GM23338 (cell line): ENCODE measurements at regions not wholly inside any gene's neighbourhood (a gene's known extent, or its start where the extent isn't known, plus 50 kb on each side); places are given as distances from the start of the nearest gene placed in this dataset.

Experiments
- ATAC-seq: fragments of 200-7000 bp; cut with Tn5 transposase; 3 replicates; pipeline ENCODE4 v1.9.1; 2020
- DNase-seq: peaks from one replicate; pipeline ENCODE4 v3.0.0-alpha.2; 2015; ENCODE audit warnings: low spot score
- H2AFZ ChIP-seq: fragments of 200-600 bp; sonication (generic); 2 replicates; pipeline ENCODE4 v1.8.0; 2016; ENCODE audit warnings: antibody characterized with exemption, mild to moderate bottlenecking, moderate library complexity
- H3F3A ChIP-seq: fragments of 200-600 bp; sonication (generic); replicated peaks from 2 replicates; pipeline ENCODE4 v1.8.0; 2017; ENCODE audit warnings: antibody characterized with exemption, mixed run types, low read depth
- H3K27ac ChIP-seq: fragments of 200-600 bp; sonication (generic); 2 replicates; pipeline ENCODE4 v1.6.1; 2016; ENCODE audit warnings: low read depth
- H3K27me3 ChIP-seq: fragments of 200-600 bp; sonication (generic); 2 replicates; pipeline ENCODE4 v1.8.0; 2016; ENCODE audit warnings: mild to moderate bottlenecking, mixed run types, moderate library complexity; ENCODE audit not compliant: insufficient read depth
- H3K36me3 ChIP-seq: fragments of 200-600 bp; sonication (generic); 2 replicates; pipeline ENCODE4 v1.8.0; 2016; ENCODE audit warnings: mild to moderate bottlenecking; ENCODE audit not compliant: insufficient read depth
- H3K4me1 ChIP-seq: fragments of 200-600 bp; sonication (generic); 2 replicates; pipeline ENCODE4 v1.8.0; 2016; ENCODE audit warnings: mild to moderate bottlenecking, moderate library complexity; ENCODE audit not compliant: insufficient read depth
- H3K4me2 ChIP-seq: fragments of 200-600 bp; sonication (generic); 2 replicates; pipeline ENCODE4 v1.7.1; 2017; ENCODE audit warnings: mixed run types
- H3K4me3 ChIP-seq: fragments of 200-600 bp; sonication (generic); 2 replicates; pipeline ENCODE4 v1.6.1; 2016; ENCODE audit warnings: mixed run types
- H3K79me2 ChIP-seq: fragments of 200-600 bp; sonication (generic); replicated peaks from 2 replicates; pipeline ENCODE4 v1.8.0; 2017; ENCODE audit warnings: mild to moderate bottlenecking; ENCODE audit not compliant: insufficient read depth
- H3K9me2 ChIP-seq: fragments of 200-600 bp; sonication (generic); 2 replicates; pipeline ENCODE4 v1.8.0; 2017; ENCODE audit not compliant: insufficient read depth
- H4K20me1 ChIP-seq: fragments of 200-600 bp; sonication (generic); replicated peaks from 2 replicates; pipeline ENCODE4 v1.8.0; 2017; ENCODE audit warnings: mild to moderate bottlenecking; ENCODE audit not compliant: insufficient read depth
- H3K27ac Mint-ChIP-seq: 2 replicates; pipeline ENCODE4 v1.8.0; 2020; ENCODE audit warnings: inconsistent platforms, mild to moderate bottlenecking, moderate library complexity, mixed read lengths
- H3K27me3 Mint-ChIP-seq: 3 replicates; pipeline ENCODE4 v1.8.0; 2022; ENCODE audit warnings: low read depth, mild to moderate bottlenecking, moderate library complexity, mixed read lengths, inconsistent platforms; ENCODE audit not compliant: insufficient read depth, poor library complexity
- H3K36me3 Mint-ChIP-seq: 3 replicates; pipeline ENCODE4 v1.8.0; 2021; ENCODE audit warnings: low read depth, mild to moderate bottlenecking, inconsistent platforms, moderate library complexity, mixed read lengths
- H3K4me1 Mint-ChIP-seq: 3 replicates; pipeline ENCODE4 v1.8.0; 2020; ENCODE audit warnings: mild to moderate bottlenecking, inconsistent platforms, mixed read lengths
- H3K4me3 Mint-ChIP-seq: 3 replicates; pipeline ENCODE4 v1.8.0; 2021; ENCODE audit warnings: moderate library complexity, mild to moderate bottlenecking, inconsistent platforms, mixed read lengths
- H3K9me3 Mint-ChIP-seq: 3 replicates; pipeline ENCODE4 v1.8.0; 2020; ENCODE audit warnings: moderate library complexity, mild to moderate bottlenecking, inconsistent platforms, mixed read lengths
- CREB1 ChIP-seq: fragments of 250-450 bp; sonication (Bioruptor Pico); IDR thresholded peaks from 2 replicates; pipeline ENCODE4 v1.5.0; 2020; ENCODE audit warnings: low read depth, mild to moderate bottlenecking, moderate library complexity
- ETS1 ChIP-seq: IDR thresholded peaks from 2 replicates; pipeline ENCODE4 v1.6.1; 2016; ENCODE audit warnings: antibody characterized with exemption
- POLR2AphosphoS5 ChIP-seq: IDR thresholded peaks from 2 replicates; pipeline ENCODE4 v1.6.1; 2016; ENCODE audit warnings: antibody characterized with exemption, low read depth
- STAT1 ChIP-seq: IDR thresholded peaks from one replicate; pipeline ENCODE4 v1.6.1; 2016; ENCODE audit warnings: antibody characterized with exemption; ENCODE audit not compliant: unreplicated experiment
- ZNF114 ChIP-seq: fragments of 250-450 bp; sonication (Bioruptor Pico); IDR thresholded peaks from 2 replicates; pipeline ENCODE4 v1.5.0; 2020; ENCODE audit warnings: mild to moderate bottlenecking, moderate library complexity
- TF ChIP-seq, protein P1 (sequence below): fragments of 250-450 bp; sonication (Bioruptor Pico); IDR thresholded peaks from 2 replicates; pipeline ENCODE4 v1.5.0; 2020; ENCODE audit warnings: mild to moderate bottlenecking, moderate library complexity
- TF ChIP-seq, protein P2 (sequence below): IDR thresholded peaks from one replicate; pipeline ENCODE4 v1.6.1; 2018; ENCODE audit warnings: antibody characterized with exemption; ENCODE audit not compliant: unreplicated experiment

- TF ChIP-seq, protein P1, sequence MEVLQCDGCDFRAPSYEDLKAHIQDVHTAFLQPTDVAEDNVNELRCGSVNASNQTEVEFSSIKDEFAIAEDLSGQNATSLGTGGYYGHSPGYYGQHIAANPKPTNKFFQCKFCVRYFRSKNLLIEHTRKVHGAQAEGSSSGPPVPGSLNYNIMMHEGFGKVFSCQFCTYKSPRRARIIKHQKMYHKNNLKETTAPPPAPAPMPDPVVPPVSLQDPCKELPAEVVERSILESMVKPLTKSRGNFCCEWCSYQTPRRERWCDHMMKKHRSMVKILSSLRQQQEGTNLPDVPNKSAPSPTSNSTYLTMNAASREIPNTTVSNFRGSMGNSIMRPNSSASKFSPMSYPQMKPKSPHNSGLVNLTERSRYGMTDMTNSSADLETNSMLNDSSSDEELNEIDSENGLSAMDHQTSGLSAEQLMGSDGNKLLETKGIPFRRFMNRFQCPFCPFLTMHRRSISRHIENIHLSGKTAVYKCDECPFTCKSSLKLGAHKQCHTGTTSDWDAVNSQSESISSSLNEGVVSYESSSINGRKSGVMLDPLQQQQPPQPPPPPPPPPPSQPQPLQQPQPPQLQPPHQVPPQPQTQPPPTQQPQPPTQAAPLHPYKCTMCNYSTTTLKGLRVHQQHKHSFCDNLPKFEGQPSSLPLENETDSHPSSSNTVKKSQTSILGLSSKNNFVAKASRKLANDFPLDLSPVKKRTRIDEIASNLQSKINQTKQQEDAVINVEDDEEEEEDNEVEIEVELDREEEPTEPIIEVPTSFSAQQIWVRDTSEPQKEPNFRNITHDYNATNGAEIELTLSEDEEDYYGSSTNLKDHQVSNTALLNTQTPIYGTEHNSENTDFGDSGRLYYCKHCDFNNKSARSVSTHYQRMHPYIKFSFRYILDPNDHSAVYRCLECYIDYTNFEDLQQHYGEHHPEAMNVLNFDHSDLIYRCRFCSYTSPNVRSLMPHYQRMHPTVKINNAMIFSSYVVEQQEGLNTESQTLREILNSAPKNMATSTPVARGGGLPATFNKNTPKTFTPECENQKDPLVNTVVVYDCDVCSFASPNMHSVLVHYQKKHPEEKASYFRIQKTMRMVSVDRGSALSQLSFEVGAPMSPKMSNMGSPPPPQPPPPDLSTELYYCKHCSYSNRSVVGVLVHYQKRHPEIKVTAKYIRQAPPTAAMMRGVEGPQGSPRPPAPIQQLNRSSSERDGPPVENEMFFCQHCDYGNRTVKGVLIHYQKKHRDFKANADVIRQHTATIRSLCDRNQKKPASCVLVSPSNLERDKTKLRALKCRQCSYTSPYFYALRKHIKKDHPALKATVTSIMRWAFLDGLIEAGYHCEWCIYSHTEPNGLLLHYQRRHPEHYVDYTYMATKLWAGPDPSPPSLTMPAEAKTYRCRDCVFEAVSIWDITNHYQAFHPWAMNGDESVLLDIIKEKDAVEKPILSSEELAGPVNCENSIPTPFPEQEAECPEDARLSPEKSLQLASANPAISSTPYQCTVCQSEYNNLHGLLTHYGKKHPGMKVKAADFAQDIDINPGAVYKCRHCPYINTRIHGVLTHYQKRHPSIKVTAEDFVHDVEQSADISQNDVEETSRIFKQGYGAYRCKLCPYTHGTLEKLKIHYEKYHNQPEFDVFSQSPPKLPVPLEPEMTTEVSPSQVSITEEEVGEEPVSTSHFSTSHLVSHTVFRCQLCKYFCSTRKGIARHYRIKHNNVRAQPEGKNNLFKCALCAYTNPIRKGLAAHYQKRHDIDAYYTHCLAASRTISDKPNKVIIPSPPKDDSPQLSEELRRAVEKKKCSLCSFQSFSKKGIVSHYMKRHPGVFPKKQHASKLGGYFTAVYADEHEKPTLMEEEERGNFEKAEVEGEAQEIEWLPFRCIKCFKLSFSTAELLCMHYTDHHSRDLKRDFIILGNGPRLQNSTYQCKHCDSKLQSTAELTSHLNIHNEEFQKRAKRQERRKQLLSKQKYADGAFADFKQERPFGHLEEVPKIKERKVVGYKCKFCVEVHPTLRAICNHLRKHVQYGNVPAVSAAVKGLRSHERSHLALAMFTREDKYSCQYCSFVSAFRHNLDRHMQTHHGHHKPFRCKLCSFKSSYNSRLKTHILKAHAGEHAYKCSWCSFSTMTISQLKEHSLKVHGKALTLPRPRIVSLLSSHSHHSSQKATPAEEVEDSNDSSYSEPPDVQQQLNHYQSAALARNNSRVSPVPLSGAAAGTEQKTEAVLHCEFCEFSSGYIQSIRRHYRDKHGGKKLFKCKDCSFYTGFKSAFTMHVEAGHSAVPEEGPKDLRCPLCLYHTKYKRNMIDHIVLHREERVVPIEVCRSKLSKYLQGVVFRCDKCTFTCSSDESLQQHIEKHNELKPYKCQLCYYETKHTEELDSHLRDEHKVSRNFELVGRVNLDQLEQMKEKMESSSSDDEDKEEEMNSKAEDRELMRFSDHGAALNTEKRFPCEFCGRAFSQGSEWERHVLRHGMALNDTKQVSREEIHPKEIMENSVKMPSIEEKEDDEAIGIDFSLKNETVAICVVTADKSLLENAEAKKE, result no peak
- TF ChIP-seq ETS1, result no peak
- TF ChIP-seq, protein P2, sequence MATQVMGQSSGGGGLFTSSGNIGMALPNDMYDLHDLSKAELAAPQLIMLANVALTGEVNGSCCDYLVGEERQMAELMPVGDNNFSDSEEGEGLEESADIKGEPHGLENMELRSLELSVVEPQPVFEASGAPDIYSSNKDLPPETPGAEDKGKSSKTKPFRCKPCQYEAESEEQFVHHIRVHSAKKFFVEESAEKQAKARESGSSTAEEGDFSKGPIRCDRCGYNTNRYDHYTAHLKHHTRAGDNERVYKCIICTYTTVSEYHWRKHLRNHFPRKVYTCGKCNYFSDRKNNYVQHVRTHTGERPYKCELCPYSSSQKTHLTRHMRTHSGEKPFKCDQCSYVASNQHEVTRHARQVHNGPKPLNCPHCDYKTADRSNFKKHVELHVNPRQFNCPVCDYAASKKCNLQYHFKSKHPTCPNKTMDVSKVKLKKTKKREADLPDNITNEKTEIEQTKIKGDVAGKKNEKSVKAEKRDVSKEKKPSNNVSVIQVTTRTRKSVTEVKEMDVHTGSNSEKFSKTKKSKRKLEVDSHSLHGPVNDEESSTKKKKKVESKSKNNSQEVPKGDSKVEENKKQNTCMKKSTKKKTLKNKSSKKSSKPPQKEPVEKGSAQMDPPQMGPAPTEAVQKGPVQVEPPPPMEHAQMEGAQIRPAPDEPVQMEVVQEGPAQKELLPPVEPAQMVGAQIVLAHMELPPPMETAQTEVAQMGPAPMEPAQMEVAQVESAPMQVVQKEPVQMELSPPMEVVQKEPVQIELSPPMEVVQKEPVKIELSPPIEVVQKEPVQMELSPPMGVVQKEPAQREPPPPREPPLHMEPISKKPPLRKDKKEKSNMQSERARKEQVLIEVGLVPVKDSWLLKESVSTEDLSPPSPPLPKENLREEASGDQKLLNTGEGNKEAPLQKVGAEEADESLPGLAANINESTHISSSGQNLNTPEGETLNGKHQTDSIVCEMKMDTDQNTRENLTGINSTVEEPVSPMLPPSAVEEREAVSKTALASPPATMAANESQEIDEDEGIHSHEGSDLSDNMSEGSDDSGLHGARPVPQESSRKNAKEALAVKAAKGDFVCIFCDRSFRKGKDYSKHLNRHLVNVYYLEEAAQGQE, result no peak
- no peak for TF ChIP-seq POLR2AphosphoS5
Measured at GRCh38 chr7:81140252-81140651, 221.4 kb upstream of the SEMA3C start (continued).

- H3K4me3 ChIP-seq, result no peak overlapping the region
- H3F3A ChIP-seq, result no peaks in the 10 kb centered on the region
- Mint-ChIP-seq H3K27ac (no peak overlapping the region), H3K27me3 (peaks cover 8% of the 10 kb centered on the region), H3K4me3 (no peak overlapping the region), H3K4me1 (no peaks in the 10 kb centered on the region), H3K9me3 (peaks cover 20% of the 10 kb centered on the region; the same call in 2 of the 3 replicates), H3K36me3 (peaks cover 4% of the 10 kb centered on the region; the same call in 1 of the 3 replicates)
- no peaks in the 10 kb centered on the region for H3K79me2 ChIP-seq
- no peaks in the 10 kb centered on the region for H3K27me3 ChIP-seq
- no peak overlapping the region for H3K27ac ChIP-seq
- DNase-seq, result no peak
- peaks cover 4% of the 10 kb centered on the region; the same call in 1 of the 2 replicates for H3K9me2 ChIP-seq
- H3K4me2 ChIP-seq, result no peak overlapping the region
- H3K36me3 ChIP-seq, result no peaks in the 10 kb centered on the region
- no peak overlapping the region for H2AFZ ChIP-seq
- ATAC-seq, result no peak
- H3K4me1 ChIP-seq, result no peaks in the 10 kb centered on the region
- TF ChIP-seq CREB1 (CRISPR knock-in tag) (no peak), POLR2AphosphoS5 (no peak), ZNF114 (CRISPR knock-in tag) (no peak), STAT1 (no peak)
- no peaks in the 10 kb centered on the region for H4K20me1 ChIP-seq
Measured at GRCh38 chr7:81138870-81139269, 220.0 kb upstream of the SEMA3C start.
